ENCODE measurements at regions not wholly inside any gene's neighbourhood (a gene's known extent, or its start where the extent isn't known, plus 50 kb on each side); places are given as distances from the start of the nearest gene placed in this dataset.

DNA sequence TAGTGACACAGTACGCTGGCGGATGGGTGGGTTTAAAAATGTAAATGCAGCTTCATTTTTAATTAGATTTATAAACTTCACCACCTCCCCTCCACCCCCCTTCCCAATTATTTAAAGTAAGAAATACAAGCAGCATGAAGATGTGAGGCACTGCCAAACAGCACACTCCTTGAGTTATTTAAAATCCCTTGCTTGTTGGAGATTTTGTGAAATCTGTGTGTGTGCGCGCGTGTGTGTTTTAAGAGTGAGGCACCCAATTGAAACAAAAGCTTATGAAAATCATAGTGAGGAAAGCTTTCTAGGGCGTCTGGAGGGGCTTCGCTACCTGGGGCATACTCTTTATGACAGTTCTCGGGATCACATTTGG, 219.6 kb upstream of the IRX3 start:
- no peak for DNase-seq (ENCODE audit: extremely low spot score)
- ChIA-PET POLR2A (no interaction called here), CTCF (interaction anchor here (1.3 kb wide), 1 partner anchor 21 kb away, joined by 4 read pairs; no protein-coding TSS in a partner anchor)
- TF ChIP-seq, protein P1, sequence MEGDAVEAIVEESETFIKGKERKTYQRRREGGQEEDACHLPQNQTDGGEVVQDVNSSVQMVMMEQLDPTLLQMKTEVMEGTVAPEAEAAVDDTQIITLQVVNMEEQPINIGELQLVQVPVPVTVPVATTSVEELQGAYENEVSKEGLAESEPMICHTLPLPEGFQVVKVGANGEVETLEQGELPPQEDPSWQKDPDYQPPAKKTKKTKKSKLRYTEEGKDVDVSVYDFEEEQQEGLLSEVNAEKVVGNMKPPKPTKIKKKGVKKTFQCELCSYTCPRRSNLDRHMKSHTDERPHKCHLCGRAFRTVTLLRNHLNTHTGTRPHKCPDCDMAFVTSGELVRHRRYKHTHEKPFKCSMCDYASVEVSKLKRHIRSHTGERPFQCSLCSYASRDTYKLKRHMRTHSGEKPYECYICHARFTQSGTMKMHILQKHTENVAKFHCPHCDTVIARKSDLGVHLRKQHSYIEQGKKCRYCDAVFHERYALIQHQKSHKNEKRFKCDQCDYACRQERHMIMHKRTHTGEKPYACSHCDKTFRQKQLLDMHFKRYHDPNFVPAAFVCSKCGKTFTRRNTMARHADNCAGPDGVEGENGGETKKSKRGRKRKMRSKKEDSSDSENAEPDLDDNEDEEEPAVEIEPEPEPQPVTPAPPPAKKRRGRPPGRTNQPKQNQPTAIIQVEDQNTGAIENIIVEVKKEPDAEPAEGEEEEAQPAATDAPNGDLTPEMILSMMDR (IDR thresholded peaks at IDR 0.05; ENCODE audit: control extremely low read depth, extremely low read depth, low read depth, missing control alignments), result no peak

DNA sequence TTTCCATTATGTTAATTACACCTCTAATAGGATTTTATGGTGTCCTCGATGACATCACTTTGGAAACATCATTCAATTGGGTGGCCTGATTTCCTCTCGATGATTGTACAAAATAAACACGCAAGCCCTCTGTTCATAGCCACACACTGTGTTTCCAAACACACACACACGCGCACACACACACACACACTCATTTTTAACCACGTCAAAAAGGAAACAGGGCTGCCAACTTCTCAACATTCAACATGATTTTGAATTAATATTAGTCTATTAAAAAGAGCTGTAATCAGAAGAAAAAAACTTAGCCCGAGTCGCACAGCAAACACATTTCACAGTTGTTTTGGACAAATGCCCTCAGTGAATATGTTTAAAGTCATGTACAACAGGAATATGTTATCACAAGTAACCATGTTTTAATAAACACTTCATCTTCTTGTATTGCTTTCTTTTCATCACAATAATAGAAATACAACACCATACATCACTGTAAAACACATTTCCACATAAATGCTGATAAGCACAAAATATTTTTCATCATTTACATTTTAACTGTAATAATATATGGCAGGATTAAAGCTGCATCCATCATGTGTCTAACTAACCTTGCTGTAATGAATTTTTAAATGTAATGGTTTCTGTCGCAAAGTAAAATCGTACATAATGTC, 219.1 kb upstream of the IRX3 start:
- ChIA-PET CTCF (interaction anchor here (1.3 kb wide), 1 partner anchor 21 kb away, joined by 4 read pairs; no protein-coding TSS in a partner anchor), POLR2A (no interaction called here)
- no peak for DNase-seq (ENCODE audit: extremely low spot score)
- TF ChIP-seq, protein P1 (IDR thresholded peaks at IDR 0.05; ENCODE audit: control extremely low read depth, extremely low read depth, low read depth, missing control alignments), result no peak

DNA sequence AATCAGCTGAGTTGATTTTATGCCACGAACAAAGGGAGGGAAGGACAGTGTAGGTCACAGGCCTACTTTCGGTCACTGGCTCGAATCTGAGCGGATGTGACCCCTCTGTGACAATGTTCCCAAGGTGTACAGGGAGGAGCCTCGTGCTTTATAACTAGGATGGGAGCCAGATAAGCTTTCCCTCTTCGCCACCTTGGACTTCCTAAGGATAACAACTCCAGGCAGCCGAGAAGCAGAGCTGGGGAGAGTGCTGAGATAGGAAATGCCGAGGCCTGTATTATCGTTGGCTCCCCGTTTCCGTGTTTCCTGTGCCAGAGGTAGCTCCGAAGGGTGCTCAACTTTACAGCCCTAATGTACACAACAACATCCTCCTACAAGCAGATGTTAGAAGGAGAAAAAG, 217.8 kb upstream of the IRX3 start:
- TF ChIP-seq, protein P1 (IDR thresholded peaks at IDR 0.05; ENCODE audit: control extremely low read depth, extremely low read depth, low read depth, missing control alignments), result no peak
- ChIA-PET CTCF (no interaction called here), POLR2A (no interaction called here)
- no peak for DNase-seq (ENCODE audit: extremely low spot score)

DNA sequence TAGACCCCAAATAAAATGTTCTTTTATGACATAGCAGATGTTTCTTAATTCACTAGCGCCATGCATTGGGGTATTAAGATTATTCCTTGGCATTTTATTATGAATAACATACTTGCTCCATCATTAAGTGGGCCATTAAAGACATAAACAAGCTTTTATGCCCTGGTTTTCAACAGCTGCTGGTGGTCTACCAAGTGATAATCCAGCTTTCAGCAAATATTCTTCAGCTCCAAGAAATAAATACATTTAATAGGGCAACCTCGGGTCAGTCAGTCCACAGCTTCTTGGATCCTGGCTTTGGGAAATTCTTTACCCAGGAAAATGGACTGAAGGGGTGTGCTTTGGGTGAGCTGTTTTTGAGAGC, 217.3 kb upstream of the IRX3 start:
- CTCF ChIA-PET, result no interaction called here
- TF ChIP-seq, protein P1 (IDR thresholded peaks at IDR 0.05; ENCODE audit: control extremely low read depth, extremely low read depth, low read depth, missing control alignments), result no peak
- no peak for DNase-seq (ENCODE audit: extremely low spot score)
- POLR2A ChIA-PET, result no interaction called here

DNA sequence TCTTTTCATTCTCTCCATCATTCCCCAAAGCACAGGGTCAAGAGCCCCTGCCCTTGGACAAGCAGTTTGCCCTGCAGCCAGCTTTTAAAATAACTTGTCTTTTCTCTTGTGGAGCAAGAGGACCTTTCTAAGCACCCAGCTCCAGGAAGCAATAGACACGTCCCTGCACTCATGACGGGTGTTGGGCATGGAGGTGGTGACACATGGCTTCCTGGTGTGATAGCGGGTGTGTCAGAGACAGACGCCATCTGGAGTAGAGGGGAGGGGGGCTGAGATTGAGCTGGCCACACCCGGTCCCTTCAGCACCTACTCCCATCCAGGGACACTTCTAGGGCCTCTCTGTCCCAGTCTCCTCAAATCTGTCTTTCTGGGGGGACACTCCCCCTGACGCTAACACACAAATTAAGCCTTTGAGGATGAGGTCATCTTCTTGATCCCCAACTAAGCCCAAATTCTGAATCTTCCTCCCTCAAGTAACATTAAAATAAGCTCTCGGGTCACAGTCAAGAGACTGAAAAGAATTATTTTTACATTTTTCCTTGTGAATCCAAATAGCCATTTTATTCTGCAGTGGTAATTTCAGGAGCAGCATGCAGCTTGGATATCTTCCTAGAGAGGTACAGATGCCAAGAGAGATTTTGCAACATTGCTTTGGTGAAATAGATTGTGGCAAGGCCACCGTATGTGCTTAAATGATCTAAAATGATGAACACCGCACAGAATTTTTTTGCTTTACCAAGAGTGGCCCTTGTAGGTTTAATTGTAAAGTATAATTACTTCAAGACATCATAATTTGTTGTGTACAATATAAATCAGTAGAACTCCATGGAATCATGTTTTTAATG, 216.6 kb upstream of the IRX3 start:
- ChIA-PET CTCF (no interaction called here), POLR2A (no interaction called here)
- TF ChIP-seq, protein P1 (IDR thresholded peaks at IDR 0.05; ENCODE audit: control extremely low read depth, extremely low read depth, low read depth, missing control alignments), result no peak
- no peak for DNase-seq (ENCODE audit: extremely low spot score)

DNA sequence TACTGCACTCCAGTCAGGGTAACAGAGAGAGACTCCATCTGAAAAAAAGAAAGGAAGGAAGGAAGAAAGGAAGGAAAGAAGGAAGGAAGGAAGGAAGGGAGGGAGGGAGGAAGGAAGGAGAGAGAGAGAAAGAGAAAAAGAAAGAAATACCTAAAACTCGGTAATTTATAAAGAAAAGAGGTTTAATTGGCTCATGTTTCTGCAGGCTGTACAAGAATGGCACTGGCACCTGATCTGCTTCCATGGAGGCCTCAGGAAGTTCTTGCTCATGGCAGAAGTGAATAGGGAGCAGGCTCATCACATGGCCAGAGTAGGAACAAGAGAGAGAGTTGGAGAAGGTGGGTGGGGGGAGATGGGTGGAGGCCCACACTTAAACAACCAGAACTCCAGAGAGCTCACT, 215.2 kb upstream of the IRX3 start:
- no peak for DNase-seq (ENCODE audit: extremely low spot score)
- ChIA-PET CTCF (no interaction called here), POLR2A (no interaction called here)
- TF ChIP-seq, protein P1 (IDR thresholded peaks at IDR 0.05; ENCODE audit: control extremely low read depth, extremely low read depth, low read depth, missing control alignments), result no peak

All from GM10248 (cell line).